Esophagus muscularis mucosa (tissue), 3 donors: ENCODE measurements at regions not wholly inside any gene's neighbourhood (a gene's known extent, or its start where the extent isn't known, plus 50 kb on each side); places are given as distances from the start of the nearest gene placed in this dataset.

Source experiments
- CTCF ChIP-seq, 3 experiments: fragments of 200-600 bp in 2 of 3; fragments of 450-650 bp in 1 of 3; sonication (generic) in 2 of 3; IDR thresholded peaks; one replicate each; pipeline ENCODE4 v1.5.1; 2017 to 2019; ENCODE audit warnings: antibody characterized with exemption in 3 of 3, mild to moderate bottlenecking in 2 of 3, moderate library complexity in 1 of 3
- POLR2A ChIP-seq: fragments of 450-650 bp; IDR thresholded peaks from one replicate; pipeline ENCODE4 v1.6.1; 2017; ENCODE audit warnings: antibody characterized with exemption, moderate library complexity, mild to moderate bottlenecking, low read depth

GRCh38 chr10:52526251-52526823 lies 212.3 kb downstream of the DKK1 start:
- TF ChIP-seq CTCF (IDR thresholded peaks at IDR 0.05): no peak
- TF ChIP-seq POLR2A: no peak
